Esophagus squamous epithelium (tissue), 4 donors: ENCODE measurements at regions not wholly inside any gene's neighbourhood (a gene's known extent, or its start where the extent isn't known, plus 50 kb on each side); places are given as distances from the start of the nearest gene placed in this dataset.

ENCODE experiments used
- CTCF ChIP-seq, 6 experiments: fragments of 450-650 bp in 4 of 6; fragments of 200-600 bp in 2 of 6; sonication (generic) in 2 of 6; IDR thresholded peaks; one replicate each; pipeline ENCODE4 v1.5.1; 2016 to 2019; ENCODE audit warnings: antibody characterized with exemption in 6 of 6, mild to moderate bottlenecking in 4 of 6, moderate library complexity in 4 of 6
- POLR2A ChIP-seq, 4 donors: fragments of 450-650 bp; IDR thresholded peaks; one replicate each; pipeline ENCODE4 v1.6.1; 2017; ENCODE audit warnings: antibody characterized with exemption in 4 of 4, mild to moderate bottlenecking in 4 of 4, moderate library complexity in 3 of 4

GRCh38 chr21:38179511-38179910 lies 77.3 kb upstream of the KCNJ15 start:
- no peak for TF ChIP-seq CTCF (IDR thresholded peaks at IDR 0.05)
- TF ChIP-seq POLR2A (IDR thresholded peaks at IDR 0.05), result no peak
